Natural killer cell (primary cell): ENCODE measurements at regions not wholly inside any gene's neighbourhood (a gene's known extent, or its start where the extent isn't known, plus 50 kb on each side); places are given as distances from the start of the nearest gene placed in this dataset.

ENCODE experiments used
- ATAC-seq, 3 donors: fragments of 150-1000 bp in 2 of 3; fragments of 200-7000 bp in 1 of 3; cut with Tn5 transposase; 1 replicate in 1 of 3; 2 replicates in 2 of 3; pipeline ENCODE4 v1.10.0; 2021; ENCODE audit warnings: mild to moderate bottlenecking in 2 of 3, moderate library complexity in 2 of 3
- DNase-seq, 2 donors: peaks; one replicate each; pipeline versions ENCODE4 v3.0.0 to v3.0.0-alpha.2; 2013 to 2021; ENCODE audit warnings: mixed read lengths in 1 of 2
- H3K27ac ChIP-seq: one replicate; pipeline ENCODE4 v1.5.1; 2013; ENCODE audit warnings: mild to moderate bottlenecking, low read length
- H3K27me3 ChIP-seq: one replicate; pipeline ENCODE4 v1.6.1; 2013; ENCODE audit warnings: low read length; ENCODE audit not compliant: control insufficient read depth, insufficient read depth
- H3K36me3 ChIP-seq: one replicate; pipeline ENCODE4 v1.6.1; 2013; ENCODE audit warnings: low read length; ENCODE audit not compliant: control insufficient read depth, insufficient read depth
- H3K4me1 ChIP-seq: one replicate; pipeline ENCODE4 v1.6.1; 2013; ENCODE audit warnings: low read length; ENCODE audit not compliant: control insufficient read depth, insufficient read depth
- H3K4me3 ChIP-seq: one replicate; pipeline ENCODE4 v1.5.1; 2013; ENCODE audit warnings: low read length
- H3K9me3 ChIP-seq: one replicate; pipeline ENCODE4 v1.6.1; 2013; ENCODE audit warnings: low read length; ENCODE audit not compliant: control insufficient read depth, insufficient read depth
- H3K27ac Mint-ChIP-seq, 2 donors: one replicate each; pipeline ENCODE4 v1.8.0; 2022; ENCODE audit warnings: mild to moderate bottlenecking in 2 of 2, mixed read lengths in 2 of 2, moderate library complexity in 1 of 2
- H3K27me3 Mint-ChIP-seq, 2 donors: one replicate each; pipeline ENCODE4 v1.8.0; 2022; ENCODE audit warnings: low read depth in 2 of 2, mixed read lengths in 2 of 2
- H3K36me3 Mint-ChIP-seq: one replicate; pipeline ENCODE4 v1.8.0; 2022; ENCODE audit warnings: mixed read lengths
- H3K4me1 Mint-ChIP-seq, 2 donors: one replicate each; pipeline ENCODE4 v1.8.0; 2022; ENCODE audit warnings: mixed read lengths in 2 of 2
- H3K4me3 Mint-ChIP-seq: one replicate; pipeline ENCODE4 v1.8.0; 2022; ENCODE audit warnings: mild to moderate bottlenecking, moderate library complexity, mixed read lengths
- H3K9me3 Mint-ChIP-seq, 2 donors: one replicate each; pipeline ENCODE4 v1.8.0; 2022; ENCODE audit warnings: mixed read lengths in 2 of 2
- WGBS: methylation state at CpG from one replicate; pipeline ENCODE4 v1.1.7; 2013; ENCODE audit warnings: missing lambda C conversion rate; ENCODE audit not compliant: insufficient coverage; 5-methylcytosine and 5-hydroxymethylcytosine counted together
- intact Hi-C: fragments of 100-400 bp; cut with micrococcal nuclease; formaldehyde crosslinking; loops from one replicate; pipeline ENCODE4 v1.14.2; 2022
- TF ChIP-seq, protein P1 (sequence below): fragments of 200-600 bp; IDR thresholded peaks from one replicate; pipeline ENCODE4 v1.8.0; 2022; ENCODE audit warnings: antibody characterized with exemption

DNA sequence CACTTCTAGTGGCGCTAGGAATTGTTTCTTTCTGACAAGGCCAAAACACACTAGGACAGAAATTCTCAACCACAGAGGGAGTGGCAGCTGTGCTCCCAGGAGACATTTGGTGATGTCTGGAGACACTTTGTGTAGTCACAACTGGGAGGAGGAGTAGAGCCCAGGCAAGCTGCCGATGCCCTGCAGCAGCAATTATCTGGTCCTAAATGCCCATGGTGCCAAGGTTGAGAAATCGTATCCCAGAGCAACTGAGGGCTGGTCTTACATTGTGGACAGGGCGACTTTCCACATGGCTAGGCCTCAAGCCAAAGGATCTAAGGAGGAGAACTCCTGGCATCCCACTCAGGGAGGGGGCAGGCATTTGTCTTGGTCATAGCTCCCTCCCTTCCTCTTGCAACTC lies 259.9 kb downstream of the GADD45G start:
- Histone ChIP-seq H3K4me1 (no peaks in the 10 kb centered on the region), H3K27me3 (no peaks in the 10 kb centered on the region), H3K36me3 (no peaks in the 10 kb centered on the region), H3K9me3 (no peaks in the 10 kb centered on the region), H3K27ac (no peak overlapping the region), H3K4me3 (no peak overlapping the region)
- Mint-ChIP-seq H3K4me3 (no peak overlapping the region), H3K27me3 (peaks cover 0 to 3% of the 10 kb centered on the region in 2 donors), H3K36me3 (no peaks in the 10 kb centered on the region), H3K9me3 (no peaks in the 10 kb centered on the region), H3K27ac (no peak overlapping the region), H3K4me1 (no peaks in the 10 kb centered on the region)
- ATAC-seq, result no peak
- no peak for DNase-seq
- intact Hi-C loops, result no loop called here
- 84% methylated on average over 4 of the region's 4 CpGs for WGBS
- TF ChIP-seq, protein P1, sequence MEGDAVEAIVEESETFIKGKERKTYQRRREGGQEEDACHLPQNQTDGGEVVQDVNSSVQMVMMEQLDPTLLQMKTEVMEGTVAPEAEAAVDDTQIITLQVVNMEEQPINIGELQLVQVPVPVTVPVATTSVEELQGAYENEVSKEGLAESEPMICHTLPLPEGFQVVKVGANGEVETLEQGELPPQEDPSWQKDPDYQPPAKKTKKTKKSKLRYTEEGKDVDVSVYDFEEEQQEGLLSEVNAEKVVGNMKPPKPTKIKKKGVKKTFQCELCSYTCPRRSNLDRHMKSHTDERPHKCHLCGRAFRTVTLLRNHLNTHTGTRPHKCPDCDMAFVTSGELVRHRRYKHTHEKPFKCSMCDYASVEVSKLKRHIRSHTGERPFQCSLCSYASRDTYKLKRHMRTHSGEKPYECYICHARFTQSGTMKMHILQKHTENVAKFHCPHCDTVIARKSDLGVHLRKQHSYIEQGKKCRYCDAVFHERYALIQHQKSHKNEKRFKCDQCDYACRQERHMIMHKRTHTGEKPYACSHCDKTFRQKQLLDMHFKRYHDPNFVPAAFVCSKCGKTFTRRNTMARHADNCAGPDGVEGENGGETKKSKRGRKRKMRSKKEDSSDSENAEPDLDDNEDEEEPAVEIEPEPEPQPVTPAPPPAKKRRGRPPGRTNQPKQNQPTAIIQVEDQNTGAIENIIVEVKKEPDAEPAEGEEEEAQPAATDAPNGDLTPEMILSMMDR, result no peak

GRCh38 chr9:89865357-89865756 lies 260.5 kb downstream of the GADD45G start:
- TF ChIP-seq, protein P1, result no peak
- Mint-ChIP-seq H3K9me3 (no peaks in the 10 kb centered on the region), H3K27ac (no peak overlapping the region), H3K4me1 (no peaks in the 10 kb centered on the region), H3K27me3 (peaks cover 0 to 3% of the 10 kb centered on the region in 2 donors), H3K4me3 (no peak overlapping the region), H3K36me3 (no peaks in the 10 kb centered on the region)
- H3K27me3 ChIP-seq, result no peaks in the 10 kb centered on the region
- H3K36me3 ChIP-seq, result no peaks in the 10 kb centered on the region
- 81% methylated on average over 8 of the region's 8 CpGs for WGBS
- no peak for ATAC-seq
- DNase-seq, result no peak
- no peak overlapping the region for H3K4me3 ChIP-seq
- H3K27ac ChIP-seq, result no peak overlapping the region
- H3K9me3 ChIP-seq, result no peaks in the 10 kb centered on the region
- intact Hi-C loops, result no loop called here
- no peaks in the 10 kb centered on the region for H3K4me1 ChIP-seq

GRCh38 chr9:89865981-89866380 lies 261.2 kb downstream of the GADD45G start:
- Mint-ChIP-seq H3K4me1 (no peaks in the 10 kb centered on the region), H3K9me3 (no peaks in the 10 kb centered on the region), H3K27ac (no peak overlapping the region), H3K4me3 (no peak overlapping the region), H3K36me3 (no peaks in the 10 kb centered on the region), H3K27me3 (peaks cover 0 to 3% of the 10 kb centered on the region in 2 donors)
- Histone ChIP-seq H3K27me3 (no peaks in the 10 kb centered on the region), H3K4me3 (no peak overlapping the region), H3K9me3 (no peaks in the 10 kb centered on the region), H3K27ac (no peak overlapping the region), H3K4me1 (no peaks in the 10 kb centered on the region), H3K36me3 (no peaks in the 10 kb centered on the region)
- DNase-seq, result no peak
- no peak for ATAC-seq
- WGBS, result 92% methylated on average over 10 of the region's 10 CpGs
- TF ChIP-seq, protein P1, result no peak
- intact Hi-C loops, result no loop called here

GRCh38 chr9:89866701-89867100 lies 261.9 kb downstream of the GADD45G start:
- TF ChIP-seq, protein P1, result no peak
- H3K36me3 Mint-ChIP-seq, result no peaks in the 10 kb centered on the region
- H3K27me3 Mint-ChIP-seq, result no peaks in the 10 kb centered on the region
- no peak overlapping the region for H3K4me3 Mint-ChIP-seq
- Histone ChIP-seq H3K4me1 (no peaks in the 10 kb centered on the region), H3K9me3 (no peaks in the 10 kb centered on the region), H3K27ac (no peak overlapping the region), H3K27me3 (no peaks in the 10 kb centered on the region), H3K4me3 (no peak overlapping the region), H3K36me3 (no peaks in the 10 kb centered on the region)
- DNase-seq (no peak), ATAC-seq (no peak)
- intact Hi-C loops, result no loop called here
- no peak overlapping the region for H3K27ac Mint-ChIP-seq
- H3K4me1 Mint-ChIP-seq, result no peaks in the 10 kb centered on the region
- 86% methylated on average over 3 of the region's 3 CpGs for WGBS
- H3K9me3 Mint-ChIP-seq, result no peaks in the 10 kb centered on the region
